Activated naive CD8-positive, alpha-beta T cell treated with anti-CD3 and anti-CD28 coated beads, Interleukin-2, amount 10 ng/mL, durations not matched to agents 7 days and 5 days (primary cell): ENCODE measurements at regions not wholly inside any gene's neighbourhood (a gene's known extent, or its start where the extent isn't known, plus 50 kb on each side); places are given as distances from the start of the nearest gene placed in this dataset.

Experiments
- ATAC-seq: fragments of 150-1000 bp; cut with Tn5 transposase; one replicate; pipeline ENCODE4 v1.10.0; 2021; ENCODE audit warnings: low read depth, moderate library complexity
- POLR2A ChIA-PET: fragments of 350-600 bp; sonication (Branson Sonifier 250); formaldehyde crosslinking; loops from one replicate; lab custom pipeline; 2021; ENCODE audit warnings: antibody characterized with exemption; lab: Charles Lee
- DNase-seq: peaks from one replicate; pipeline ENCODE4 v3.0.0; 2021
- H3K27ac Mint-ChIP-seq: one replicate; pipeline ENCODE4 v1.8.0; 2022; ENCODE audit warnings: mild to moderate bottlenecking, mixed read lengths
- H3K27me3 Mint-ChIP-seq: one replicate; pipeline ENCODE4 v1.8.0; 2022; ENCODE audit warnings: mild to moderate bottlenecking, moderate library complexity, mixed read lengths
- H3K36me3 Mint-ChIP-seq: one replicate; pipeline ENCODE4 v1.8.0; 2021; ENCODE audit warnings: mild to moderate bottlenecking, mixed read lengths
- H3K4me1 Mint-ChIP-seq: one replicate; pipeline ENCODE4 v1.8.0; 2021; ENCODE audit warnings: mixed read lengths
- H3K4me3 Mint-ChIP-seq: one replicate; pipeline ENCODE4 v1.8.0; 2022; ENCODE audit warnings: mild to moderate bottlenecking, moderate library complexity, mixed read lengths
- H3K9me3 Mint-ChIP-seq: one replicate; pipeline ENCODE4 v1.8.0; 2021; ENCODE audit warnings: mixed read lengths

DNA sequence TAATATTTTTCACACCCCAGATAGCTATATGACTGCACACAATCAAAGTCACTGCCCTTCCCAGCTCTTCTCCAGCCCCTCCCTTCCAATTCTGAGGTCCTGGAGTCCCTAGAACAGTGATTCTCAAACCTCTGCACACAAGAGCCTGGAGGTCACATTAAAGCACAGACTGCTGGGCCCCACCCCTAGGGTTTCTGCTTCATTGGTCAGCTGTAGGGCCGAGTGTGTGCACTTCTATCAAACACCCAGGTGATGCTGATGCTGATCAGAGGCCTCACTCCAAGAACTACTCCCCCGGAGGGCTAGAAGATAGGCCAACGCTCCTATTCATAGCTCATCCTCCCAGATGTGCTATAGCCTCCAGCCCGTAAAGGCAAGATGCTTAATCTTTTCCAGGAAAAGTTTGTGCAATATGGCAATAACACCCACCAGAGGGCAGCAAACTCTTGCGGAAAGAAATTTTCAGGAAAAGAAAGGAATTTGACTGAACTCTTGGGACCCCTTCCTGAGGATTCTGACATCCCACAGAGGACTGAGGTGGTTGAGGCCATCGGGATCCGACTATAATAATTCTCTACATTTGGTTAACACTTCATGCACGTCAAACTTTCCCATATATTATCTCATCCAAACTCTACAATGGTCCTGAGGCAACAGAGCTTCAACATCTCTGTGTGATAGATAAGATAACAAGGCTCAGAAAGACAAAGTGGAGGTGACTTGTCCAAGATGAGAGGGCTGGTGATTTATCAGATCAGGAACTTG is 194.2 kb upstream of the PKDCC start:
- Mint-ChIP-seq H3K27ac (no peak overlapping the region), H3K36me3 (no peaks in the 10 kb centered on the region), H3K9me3 (no peaks in the 10 kb centered on the region), H3K27me3 (peaks cover 10% of the 10 kb centered on the region), H3K4me1 (no peaks in the 10 kb centered on the region), H3K4me3 (no peak overlapping the region)
- POLR2A ChIA-PET = no interaction called here
- no peak for DNase-seq
- no peak for ATAC-seq

DNA sequence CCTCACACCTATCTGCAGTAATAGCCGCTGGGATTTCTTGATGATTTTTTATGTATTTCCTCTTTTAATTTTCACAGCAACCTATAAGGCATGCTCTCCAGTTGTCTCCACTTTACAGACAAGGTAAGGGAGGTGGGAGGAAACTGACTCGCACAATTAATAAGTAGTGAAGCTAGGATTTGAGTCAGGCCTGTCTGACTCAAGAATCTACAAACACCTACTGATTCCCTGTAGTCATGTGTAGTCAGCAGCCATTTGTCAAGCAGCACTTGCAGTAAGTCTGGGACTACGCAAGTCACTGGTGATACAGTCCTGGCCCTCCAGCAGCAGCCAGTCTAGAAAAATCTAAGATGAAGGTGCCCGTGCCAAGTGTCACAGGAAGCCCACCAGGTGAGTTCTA is 193.6 kb upstream of the PKDCC start:
- POLR2A ChIA-PET = no interaction called here
- no peaks in the 10 kb centered on the region for H3K36me3 Mint-ChIP-seq
- ATAC-seq (no peak), DNase-seq (no peak)
- no peak overlapping the region for H3K4me3 Mint-ChIP-seq
- no peaks in the 10 kb centered on the region for H3K9me3 Mint-ChIP-seq
- H3K27me3 Mint-ChIP-seq = peaks cover 10% of the 10 kb centered on the region
- no peaks in the 10 kb centered on the region for H3K4me1 Mint-ChIP-seq
- H3K27ac Mint-ChIP-seq = no peak overlapping the region

DNA sequence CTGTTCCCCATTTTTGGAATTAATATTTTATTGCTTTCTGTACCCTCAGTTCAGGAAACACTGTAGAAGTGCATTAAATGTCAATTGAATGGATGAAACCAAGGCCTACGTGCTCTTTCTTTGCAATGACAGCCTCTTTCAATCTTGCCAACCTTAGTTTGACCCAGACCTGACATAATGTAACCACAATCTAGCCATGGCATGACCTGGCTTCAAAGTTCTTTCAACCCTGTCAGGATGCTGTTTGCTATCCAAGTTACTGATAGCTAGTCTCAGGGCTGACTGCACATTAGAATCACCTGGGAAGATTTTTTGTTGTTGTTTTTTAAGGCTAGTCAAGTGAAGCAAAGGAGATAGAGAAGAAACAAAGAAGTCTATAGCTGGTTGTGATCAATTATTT is 190.9 kb upstream of the PKDCC start:
- no peak for DNase-seq
- POLR2A ChIA-PET = no interaction called here
- H3K27ac Mint-ChIP-seq = no peak overlapping the region

DNA sequence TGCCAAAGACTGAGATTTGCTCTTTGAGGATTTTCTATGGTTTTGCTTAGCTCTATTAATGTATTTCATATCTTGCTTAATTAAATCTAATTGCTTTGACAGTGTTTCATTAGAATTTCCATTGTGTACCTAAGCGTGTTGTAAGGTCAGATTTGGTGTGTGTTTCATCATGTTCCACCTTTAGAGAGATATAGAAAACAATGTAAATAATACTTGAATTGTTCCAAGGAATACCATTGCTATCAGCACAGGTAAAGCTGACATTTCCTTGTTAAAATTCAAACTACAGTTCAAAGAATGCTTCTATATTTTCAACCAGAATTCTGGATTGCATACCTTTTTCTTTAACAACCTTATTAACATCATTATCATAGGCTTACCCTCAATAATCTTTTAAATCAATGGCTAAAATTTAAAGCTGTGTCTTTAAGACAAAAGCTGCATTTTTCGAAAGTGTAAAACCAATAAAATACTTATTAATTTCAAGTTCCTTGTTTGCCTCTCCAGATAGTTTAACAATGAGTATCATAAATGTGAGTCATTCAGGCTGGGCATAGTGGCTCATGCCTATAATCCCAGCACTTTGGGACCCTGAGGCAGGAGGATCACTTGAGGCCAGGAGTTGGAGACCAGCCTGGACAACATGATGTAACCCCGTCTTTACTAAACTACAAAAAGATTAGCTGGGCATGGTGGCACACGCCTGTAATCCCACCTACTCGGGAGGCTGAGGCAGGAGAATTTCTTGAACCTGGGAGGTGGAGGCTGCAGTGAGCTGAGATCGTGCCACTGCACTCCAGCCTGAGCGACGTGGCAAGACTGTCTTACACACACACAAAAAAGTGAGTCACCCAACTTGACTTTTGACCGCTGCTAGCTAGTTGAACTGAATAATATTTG is 188.0 kb upstream of the PKDCC start:
- H3K4me1 Mint-ChIP-seq = no peaks in the 10 kb centered on the region
- H3K4me3 Mint-ChIP-seq = no peak overlapping the region
- H3K9me3 Mint-ChIP-seq = no peaks in the 10 kb centered on the region
- no peak overlapping the region for H3K27ac Mint-ChIP-seq
- DNase-seq (no peak), ATAC-seq (no peak)
- H3K27me3 Mint-ChIP-seq = peaks cover 20% of the 10 kb centered on the region
- no peaks in the 10 kb centered on the region for H3K36me3 Mint-ChIP-seq
- POLR2A ChIA-PET = no interaction called here

More for the DNA sequence above, 190.9 kb upstream of the PKDCC start:
- no peaks in the 10 kb centered on the region for H3K9me3 Mint-ChIP-seq
- no peaks in the 10 kb centered on the region for H3K36me3 Mint-ChIP-seq
- no peak overlapping the region for H3K4me3 Mint-ChIP-seq
- no peak for ATAC-seq
- H3K27me3 Mint-ChIP-seq = peaks cover 17% of the 10 kb centered on the region
- no peaks in the 10 kb centered on the region for H3K4me1 Mint-ChIP-seq

DNA sequence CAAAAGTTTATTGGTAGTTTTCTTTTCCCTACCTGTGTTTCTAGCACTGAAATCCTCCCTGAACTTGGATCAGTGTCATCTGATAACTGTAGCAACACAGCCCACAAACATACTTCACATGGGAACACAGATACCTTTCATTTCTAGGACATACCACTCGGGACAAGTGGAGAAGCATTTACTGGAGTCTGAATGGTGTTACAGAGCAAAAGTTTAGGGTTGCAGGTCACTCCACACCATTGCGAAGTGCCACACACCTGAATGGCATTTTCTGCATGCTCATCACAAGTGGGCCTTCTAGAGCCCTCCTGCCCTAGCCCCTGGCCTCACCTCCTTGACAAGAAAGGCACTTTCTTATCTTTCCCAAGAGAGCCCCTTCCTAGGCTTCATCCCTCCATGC is 184.8 kb upstream of the PKDCC start:
- H3K9me3 Mint-ChIP-seq = no peaks in the 10 kb centered on the region

DNA sequence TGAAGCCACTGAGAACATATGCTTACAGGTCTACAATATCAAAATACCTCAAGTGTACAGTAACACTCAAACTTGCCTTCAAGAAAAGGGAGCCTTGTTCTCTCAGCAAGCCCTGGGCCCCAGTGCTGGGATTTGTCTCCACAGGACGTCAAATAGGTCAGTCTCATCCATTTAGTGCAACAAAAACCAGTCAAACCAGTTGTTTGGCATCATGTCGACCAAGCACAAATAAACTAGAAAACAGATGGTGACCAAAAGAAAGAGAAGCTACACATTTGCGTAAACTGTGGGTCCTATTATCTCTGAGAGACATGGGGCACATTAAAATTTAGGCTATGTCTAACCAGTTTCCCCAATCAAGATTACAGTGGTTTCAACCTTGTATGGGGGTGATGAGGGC is 182.6 kb upstream of the PKDCC start:
- POLR2A ChIA-PET = no interaction called here
- ATAC-seq (no peak), DNase-seq (no peak)
- no peak overlapping the region for H3K27ac Mint-ChIP-seq
- H3K4me1 Mint-ChIP-seq = peaks cover 6% of the 10 kb centered on the region
- H3K36me3 Mint-ChIP-seq = no peaks in the 10 kb centered on the region
- no peak overlapping the region for H3K4me3 Mint-ChIP-seq
- peaks cover 29% of the 10 kb centered on the region for H3K27me3 Mint-ChIP-seq
- no peaks in the 10 kb centered on the region for H3K9me3 Mint-ChIP-seq

More for the DNA sequence above, 184.8 kb upstream of the PKDCC start:
- Mint-ChIP-seq H3K4me3 (no peak overlapping the region), H3K27me3 (peaks cover 33% of the 10 kb centered on the region), H3K27ac (no peak overlapping the region), H3K4me1 (peaks cover 6% of the 10 kb centered on the region), H3K36me3 (no peaks in the 10 kb centered on the region)
- POLR2A ChIA-PET = no interaction called here
- ATAC-seq (no peak), DNase-seq (no peak)

DNA sequence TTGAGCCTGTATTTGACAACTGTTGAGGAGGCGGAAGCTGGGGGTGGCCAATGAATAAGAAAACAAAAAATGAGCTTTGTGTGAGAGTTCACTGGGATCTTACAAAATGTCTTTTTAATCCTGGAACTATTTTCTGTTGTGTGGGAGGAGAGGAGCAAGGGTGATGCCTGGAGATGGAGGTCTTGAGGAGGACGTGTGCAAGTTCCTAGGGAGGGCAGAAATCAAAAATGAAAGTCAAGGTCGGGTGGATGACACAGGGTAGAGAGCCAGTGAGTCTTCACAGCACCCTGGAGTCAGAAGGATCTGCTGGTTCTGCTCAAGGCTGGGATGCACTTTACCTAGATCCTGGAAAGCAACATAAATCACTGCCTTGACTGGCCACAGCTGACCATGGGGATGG is 180.3 kb upstream of the PKDCC start:
- H3K4me1 Mint-ChIP-seq = peaks cover 10% of the 10 kb centered on the region
- DNase-seq (no peak), ATAC-seq (no peak)
- peaks cover 39% of the 10 kb centered on the region for H3K27me3 Mint-ChIP-seq
- H3K9me3 Mint-ChIP-seq = no peaks in the 10 kb centered on the region
- no peaks in the 10 kb centered on the region for H3K36me3 Mint-ChIP-seq
- POLR2A ChIA-PET = no interaction called here
- peak overlapping the region; percentile 15 for H3K4me3 Mint-ChIP-seq
- H3K27ac Mint-ChIP-seq = no peak overlapping the region

DNA sequence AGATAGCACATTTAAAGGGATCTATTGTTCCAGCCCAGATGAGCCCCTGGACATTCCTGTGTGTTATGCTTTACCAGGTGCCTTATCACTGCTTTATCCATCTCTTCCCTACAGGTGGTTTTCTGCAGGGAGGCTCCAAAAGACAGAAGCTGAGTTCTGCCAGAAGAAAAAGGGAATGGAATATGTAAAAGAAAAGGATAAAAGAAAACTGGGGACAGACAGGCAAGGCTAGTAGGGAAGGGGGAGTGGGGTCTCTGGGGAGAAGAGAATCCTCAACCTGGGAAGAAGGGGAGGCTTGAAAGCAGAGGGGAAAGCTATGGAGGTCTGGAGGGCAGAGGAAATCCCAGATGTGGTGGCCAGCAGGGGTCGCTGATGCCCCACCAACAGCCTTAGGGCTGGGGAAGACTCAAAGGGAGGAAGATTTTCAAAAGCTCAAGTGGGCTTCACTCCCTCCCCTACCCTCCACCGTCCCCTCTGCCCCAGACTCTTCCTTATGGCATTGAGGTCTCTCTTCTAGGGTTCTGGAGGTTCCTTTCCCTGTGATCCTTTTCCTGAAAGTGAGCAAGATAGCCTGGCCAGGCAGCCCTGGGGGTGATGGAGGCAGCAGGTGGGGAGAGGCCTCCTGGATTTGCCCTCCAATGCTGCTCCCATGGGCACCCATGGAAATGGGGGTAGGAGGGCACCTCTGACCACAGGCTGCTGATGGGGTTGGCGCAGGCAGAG is 178.1 kb upstream of the PKDCC start:
- DNase-seq = peak; percentile 69
- H3K4me3 Mint-ChIP-seq = no peak overlapping the region
- no peaks in the 10 kb centered on the region for H3K9me3 Mint-ChIP-seq
- POLR2A ChIA-PET = no interaction called here
- no peak overlapping the region for H3K27ac Mint-ChIP-seq
- peaks cover 36% of the 10 kb centered on the region for H3K27me3 Mint-ChIP-seq
- H3K4me1 Mint-ChIP-seq = peaks cover 15% of the 10 kb centered on the region
- no peaks in the 10 kb centered on the region for H3K36me3 Mint-ChIP-seq
- ATAC-seq = no peak

DNA sequence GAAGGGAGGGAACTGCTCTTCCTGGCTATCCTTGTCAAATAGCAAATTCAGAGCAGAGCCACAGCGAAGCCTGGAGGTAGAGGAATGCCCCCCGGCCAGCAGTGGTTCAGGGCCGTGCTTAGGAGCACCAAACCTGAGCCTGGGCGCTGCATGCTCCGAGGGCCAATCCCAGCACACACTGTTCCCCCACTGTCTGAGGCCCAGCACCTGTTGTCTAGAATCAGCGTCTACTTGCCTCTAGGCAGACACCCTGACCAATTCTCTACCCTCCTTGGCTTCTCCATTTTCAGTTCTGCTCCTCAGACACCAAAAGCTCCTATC is 177.6 kb upstream of the PKDCC start:
- POLR2A ChIA-PET = no interaction called here
- ATAC-seq (no peak), DNase-seq (no peak)
- H3K27ac Mint-ChIP-seq = no peak overlapping the region
- no peaks in the 10 kb centered on the region for H3K9me3 Mint-ChIP-seq
- H3K4me1 Mint-ChIP-seq = peaks cover 15% of the 10 kb centered on the region
- no peak overlapping the region for H3K4me3 Mint-ChIP-seq
- H3K36me3 Mint-ChIP-seq = no peaks in the 10 kb centered on the region
- peaks cover 36% of the 10 kb centered on the region for H3K27me3 Mint-ChIP-seq

DNA sequence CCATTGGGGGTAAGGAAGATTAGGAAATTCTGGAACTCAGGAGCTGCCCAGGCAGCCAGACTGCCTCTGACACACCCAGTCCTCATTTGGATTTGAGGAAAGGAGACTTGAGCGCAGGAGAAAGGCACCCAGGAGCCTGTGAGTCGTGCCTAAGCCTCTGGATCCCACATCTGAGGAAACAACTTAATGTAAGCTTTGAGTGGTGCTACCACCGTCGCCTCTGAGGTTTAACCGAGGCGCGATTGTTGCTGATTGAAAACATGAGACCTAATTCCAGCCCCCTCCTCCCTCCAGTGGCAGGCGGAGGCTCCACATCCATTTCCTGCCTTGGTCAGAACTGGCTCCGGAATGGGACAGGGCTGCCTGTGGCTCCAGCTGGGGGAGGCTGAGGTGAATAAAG is 176.7 kb upstream of the PKDCC start:
- Mint-ChIP-seq H3K27ac (no peak overlapping the region), H3K9me3 (no peaks in the 10 kb centered on the region), H3K4me3 (no peak overlapping the region), H3K4me1 (peaks cover 15% of the 10 kb centered on the region), H3K27me3 (peaks cover 29% of the 10 kb centered on the region), H3K36me3 (no peaks in the 10 kb centered on the region)
- DNase-seq (no peak), ATAC-seq (no peak)
- POLR2A ChIA-PET = no interaction called here

DNA sequence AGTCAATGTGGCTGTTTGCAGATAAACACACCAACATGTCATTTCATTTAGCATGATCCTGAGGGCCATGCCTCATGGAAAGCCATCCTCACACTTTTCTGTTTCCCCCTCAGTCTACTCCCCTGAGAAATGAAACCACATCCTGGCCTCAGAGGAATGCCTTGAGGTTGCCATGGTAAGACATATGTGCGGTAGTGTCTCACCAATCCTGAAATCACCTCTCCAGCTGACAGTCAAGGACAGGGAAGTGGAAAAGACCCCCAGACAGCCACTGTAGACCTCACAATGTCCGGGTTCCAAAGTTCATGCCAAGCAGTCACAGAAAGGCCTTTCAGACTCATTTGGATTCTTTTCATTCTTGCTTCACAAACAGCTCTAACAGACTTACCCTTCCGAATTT is 175.2 kb upstream of the PKDCC start:
- Mint-ChIP-seq H3K9me3 (no peaks in the 10 kb centered on the region), H3K27me3 (peaks cover 25% of the 10 kb centered on the region), H3K4me1 (peaks cover 11% of the 10 kb centered on the region), H3K27ac (no peak overlapping the region), H3K4me3 (no peak overlapping the region), H3K36me3 (no peaks in the 10 kb centered on the region)
- POLR2A ChIA-PET = no interaction called here
- DNase-seq (no peak), ATAC-seq (no peak)

DNA sequence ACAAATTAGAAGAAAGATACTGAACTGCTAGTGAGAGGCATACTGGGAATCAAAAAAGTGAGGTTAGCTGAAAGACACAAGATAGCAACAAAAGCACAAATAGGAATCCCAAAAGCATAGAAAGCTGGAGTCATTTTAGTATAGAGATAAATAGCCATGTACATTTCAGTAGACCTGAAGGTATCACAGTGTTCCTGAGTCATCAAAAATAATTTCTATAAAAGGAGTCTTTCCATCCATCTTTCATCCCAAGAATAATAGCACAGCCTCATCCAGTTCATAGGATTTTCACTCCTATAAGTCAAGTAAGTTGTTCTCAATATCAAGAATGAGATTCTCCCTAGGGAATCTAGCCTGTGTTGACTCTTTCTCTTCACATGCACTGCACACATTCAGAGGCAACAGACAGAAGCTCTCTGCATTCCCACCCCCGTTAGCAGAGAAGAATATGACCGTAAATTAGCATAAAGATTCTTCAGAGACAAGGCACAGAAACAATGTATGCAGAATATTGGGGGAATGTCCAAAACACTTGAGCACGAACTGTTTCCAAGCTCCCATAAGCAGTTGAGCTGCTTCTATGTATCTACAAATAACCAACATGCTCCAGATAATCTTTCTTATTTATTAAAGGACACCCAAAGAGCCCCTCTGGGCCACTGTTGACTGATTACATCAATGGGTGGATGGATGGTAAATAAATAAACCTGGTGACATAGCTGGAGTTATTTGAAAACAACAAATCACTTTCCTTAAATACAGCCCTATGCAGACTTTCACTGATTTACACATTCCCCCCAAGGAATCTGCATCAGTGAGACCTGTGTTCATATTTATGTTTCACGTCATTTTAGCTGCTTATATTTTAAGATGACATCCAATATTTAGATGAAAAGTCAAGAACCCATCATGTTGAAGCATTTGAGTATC is 174.5 kb upstream of the PKDCC start:
- Mint-ChIP-seq H3K9me3 (no peaks in the 10 kb centered on the region), H3K36me3 (no peaks in the 10 kb centered on the region), H3K4me3 (no peak overlapping the region), H3K27ac (no peak overlapping the region), H3K27me3 (peaks cover 25% of the 10 kb centered on the region), H3K4me1 (peaks cover 9% of the 10 kb centered on the region)
- no peak for DNase-seq
- ATAC-seq = no peak
- POLR2A ChIA-PET = no interaction called here
